Uterus (tissue), 2 donors: ENCODE measurements at regions not wholly inside any gene's neighbourhood (a gene's known extent, or its start where the extent isn't known, plus 50 kb on each side); places are given as distances from the start of the nearest gene placed in this dataset.

Experiments
- POLR2A ChIP-seq, 2 donors: fragments of 450-650 bp; IDR thresholded peaks; one replicate each; pipeline ENCODE4 v1.6.1; 2016; ENCODE audit warnings: antibody characterized with exemption in 2 of 2, mild to moderate bottlenecking in 1 of 2, moderate library complexity in 1 of 2
- TF ChIP-seq, protein P1 (sequence below), 4 experiments: fragments of 200-600 bp in 2 of 4; fragments of 450-650 bp in 2 of 4; sonication (generic) in 2 of 4; IDR thresholded peaks; one replicate each; pipeline ENCODE4 v1.5.1; 2016 to 2019; ENCODE audit warnings: antibody characterized with exemption in 4 of 4, mild to moderate bottlenecking in 2 of 4, moderate library complexity in 1 of 4

DNA sequence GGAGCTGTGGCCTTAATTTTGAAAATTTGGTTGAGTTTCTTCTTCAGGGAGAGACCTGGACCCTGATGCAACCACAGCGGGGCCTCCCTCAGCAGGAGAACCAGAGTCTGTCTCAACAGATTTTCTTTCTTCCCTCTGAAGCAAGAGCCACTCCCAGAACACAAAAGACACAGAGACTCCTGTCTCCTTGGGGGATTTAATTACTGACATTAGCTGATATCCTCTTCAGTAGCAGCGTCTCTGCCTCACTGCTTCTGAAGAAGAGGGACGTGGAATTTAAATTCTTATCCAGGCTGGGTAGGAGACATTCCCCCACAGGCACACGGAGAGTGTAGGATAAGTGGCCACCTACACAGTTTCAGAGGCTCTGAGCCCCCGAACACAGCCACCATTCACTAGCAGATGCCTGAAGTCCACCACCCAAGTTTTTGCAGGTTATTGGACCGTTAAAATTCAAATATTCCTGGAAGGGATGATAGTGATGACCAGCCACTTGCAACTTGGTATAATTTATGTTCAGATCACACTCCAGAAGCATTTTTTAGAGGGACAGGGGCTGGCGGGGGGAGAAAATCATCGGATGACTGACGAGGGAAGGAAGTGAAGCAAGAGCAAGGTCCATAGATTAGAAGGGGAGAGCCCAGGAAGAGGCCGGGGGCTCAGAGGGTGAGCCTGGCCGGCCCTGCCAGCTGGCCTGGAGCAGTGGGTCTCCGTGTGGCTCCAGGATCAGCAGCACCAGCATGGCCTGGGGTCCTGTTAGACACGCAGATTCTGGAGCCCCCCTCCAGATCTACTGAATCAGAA is 109.7 kb downstream of the BDH1 start:
- TF ChIP-seq, protein P1, sequence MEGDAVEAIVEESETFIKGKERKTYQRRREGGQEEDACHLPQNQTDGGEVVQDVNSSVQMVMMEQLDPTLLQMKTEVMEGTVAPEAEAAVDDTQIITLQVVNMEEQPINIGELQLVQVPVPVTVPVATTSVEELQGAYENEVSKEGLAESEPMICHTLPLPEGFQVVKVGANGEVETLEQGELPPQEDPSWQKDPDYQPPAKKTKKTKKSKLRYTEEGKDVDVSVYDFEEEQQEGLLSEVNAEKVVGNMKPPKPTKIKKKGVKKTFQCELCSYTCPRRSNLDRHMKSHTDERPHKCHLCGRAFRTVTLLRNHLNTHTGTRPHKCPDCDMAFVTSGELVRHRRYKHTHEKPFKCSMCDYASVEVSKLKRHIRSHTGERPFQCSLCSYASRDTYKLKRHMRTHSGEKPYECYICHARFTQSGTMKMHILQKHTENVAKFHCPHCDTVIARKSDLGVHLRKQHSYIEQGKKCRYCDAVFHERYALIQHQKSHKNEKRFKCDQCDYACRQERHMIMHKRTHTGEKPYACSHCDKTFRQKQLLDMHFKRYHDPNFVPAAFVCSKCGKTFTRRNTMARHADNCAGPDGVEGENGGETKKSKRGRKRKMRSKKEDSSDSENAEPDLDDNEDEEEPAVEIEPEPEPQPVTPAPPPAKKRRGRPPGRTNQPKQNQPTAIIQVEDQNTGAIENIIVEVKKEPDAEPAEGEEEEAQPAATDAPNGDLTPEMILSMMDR (IDR thresholded peaks at IDR 0.05): no peak
- no peak for TF ChIP-seq POLR2A (IDR thresholded peaks at IDR 0.05)
